Caco-2 (cell line): ENCODE measurements at regions not wholly inside any gene's neighbourhood (a gene's known extent, or its start where the extent isn't known, plus 50 kb on each side); places are given as distances from the start of the nearest gene placed in this dataset.

Experiments used
- BruUV-seq: library from RNA; stranded (reverse); fragments of 400-500 nt; replicated peaks from 2 replicates; lab custom pipeline; 2021; lab: Mats Ljungman, UMichigan
- CTCF ChIA-PET: fragments of 300-600 bp; sonication (Branson Sonifier 250); formaldehyde crosslinking; loops from one replicate; lab custom pipeline; 2022; ENCODE audit warnings: antibody characterized with exemption; lab: Charles Lee
- POLR2A ChIA-PET: fragments of 300-600 bp; sonication (Branson Sonifier 250); formaldehyde crosslinking; loops from one replicate; lab custom pipeline; 2022; ENCODE audit warnings: antibody characterized with exemption; lab: Charles Lee
- DNase-seq, 2 experiments: peaks; one replicate each; pipeline versions ENCODE4 v3.0.0 to v3.0.0-alpha.2; 2020 to 2022
- H3K27me3 ChIP-seq: replicated peaks from 2 replicates; pipeline ENCODE4 v1.6.0; 2011; ENCODE audit warnings: low read length; ENCODE audit not compliant: control insufficient read depth, insufficient read depth
- H3K36me3 ChIP-seq: 2 replicates; pipeline ENCODE4 v1.5.1; 2011; ENCODE audit warnings: low read length; ENCODE audit not compliant: control insufficient read depth, insufficient read depth
- H3K4me1 ChIP-seq: fragments of 250-450 bp; sonication (Bioruptor Pico); 2 replicates; pipeline ENCODE4 v1.5.1; 2020; ENCODE audit warnings: mild to moderate bottlenecking
- H3K4me3 ChIP-seq: 2 replicates; pipeline ENCODE4 v1.5.1; 2011; ENCODE audit warnings: low read depth, mild to moderate bottlenecking, control low read depth, low read length
- H3K9me3 ChIP-seq: fragments of 250-450 bp; sonication (Bioruptor Pico); 2 replicates; pipeline ENCODE4 v1.5.1; 2020; ENCODE audit warnings: mild to moderate bottlenecking, moderate library complexity
- H3K27ac Mint-ChIP-seq: one replicate; pipeline ENCODE4 v1.8.0; 2022; ENCODE audit warnings: mixed read lengths; ENCODE audit not compliant: unreplicated experiment
- H3K27me3 Mint-ChIP-seq: one replicate; pipeline ENCODE4 v1.8.0; 2022; ENCODE audit warnings: mixed read lengths; ENCODE audit not compliant: insufficient read depth, unreplicated experiment
- H3K36me3 Mint-ChIP-seq: one replicate; pipeline ENCODE4 v1.8.0; 2022; ENCODE audit warnings: mild to moderate bottlenecking, mixed read lengths; ENCODE audit not compliant: insufficient read depth, unreplicated experiment
- H3K4me1 Mint-ChIP-seq: one replicate; pipeline ENCODE4 v1.8.0; 2022; ENCODE audit warnings: low read depth, mixed read lengths; ENCODE audit not compliant: unreplicated experiment
- H3K4me3 Mint-ChIP-seq: one replicate; pipeline ENCODE4 v1.8.0; 2022; ENCODE audit warnings: mild to moderate bottlenecking, moderate library complexity, mixed read lengths; ENCODE audit not compliant: unreplicated experiment
- H3K9me3 Mint-ChIP-seq: one replicate; pipeline ENCODE4 v1.8.0; 2022; ENCODE audit warnings: mixed read lengths; ENCODE audit not compliant: unreplicated experiment
- CTCF ChIP-seq, 2 experiments: fragments of 200-600 bp in 1 of 2; IDR thresholded peaks; 1 replicate in 1 of 2; 2 replicates in 1 of 2; pipeline versions ENCODE4 v1.5.1 to v1.8.0; 2011 to 2022; ENCODE audit warnings: antibody characterized with exemption in 1 of 2, control low read depth in 1 of 2, inconsistent platforms in 1 of 2, low read depth in 1 of 2, low read length in 1 of 2, mild to moderate bottlenecking in 1 of 2, moderate library complexity in 1 of 2; ENCODE audit not compliant: insufficient read depth in 1 of 2, severe bottlenecking in 1 of 2, unreplicated experiment in 1 of 2
- intact Hi-C: fragments of 100-400 bp; cut with micrococcal nuclease; formaldehyde crosslinking; loops from one replicate; pipeline ENCODE4 v1.10.0; 2022; ENCODE audit not compliant: unreplicated experiment

GRCh38 chr1:47507881-47508701, 70.2 kb downstream of the FOXD2 start:
- Histone ChIP-seq H3K4me1 (peaks cover 15% of the 10 kb centered on the region; the same call in 1 of the 2 replicates), H3K9me3 (no peaks in the 10 kb centered on the region), H3K36me3 (no peaks in the 10 kb centered on the region), H3K27me3 (no peaks in the 10 kb centered on the region), H3K4me3 (peak overlapping the region; percentile 39)
- DNase-seq: peak; percentile 71 to 73
- Mint-ChIP-seq H3K4me1 (peaks cover 12% of the 10 kb centered on the region), H3K27ac (peak overlapping the region; percentile 39), H3K4me3 (peak overlapping the region; percentile 71), H3K27me3 (no peaks in the 10 kb centered on the region), H3K36me3 (no peaks in the 10 kb centered on the region), H3K9me3 (peaks cover 10% of the 10 kb centered on the region)
- intact Hi-C loops: loop anchor here (1.0 to 2.0 kb wide), 3 partner anchors 19 to 71 kb away; no protein-coding TSS in a partner anchor
- BruUV-seq: no TSS peak
- TF ChIP-seq CTCF (IDR thresholded peaks at IDR 0.05; ENCODE audit: insufficient read depth in 1 of 2, low read depth in 1 of 2, low read length in 1 of 2, severe bottlenecking in 1 of 2, unreplicated experiment in 1 of 2): no peak
- CTCF ChIA-PET: interaction anchor here (1.2 to 3.6 kb wide), 3 partner anchors 31 to 218 kb away, joined by 8 to 47 read pairs (median 10); partner anchors contain the start of gene FOXD2
- POLR2A ChIA-PET: interaction anchor here (0.5 to 1.5 kb wide), 5 partner anchors 30 to 525 kb away, joined by 3 to 17 read pairs (median 6); partner anchors contain the start of gene FOXD2

GRCh38 chr1:47508702-47509431, 71.0 kb downstream of the FOXD2 start:
- Mint-ChIP-seq H3K27ac (peak overlapping the region; percentile 39), H3K4me1 (peaks cover 7% of the 10 kb centered on the region), H3K4me3 (peak overlapping the region; percentile 71), H3K9me3 (peaks cover 12% of the 10 kb centered on the region), H3K36me3 (no peaks in the 10 kb centered on the region), H3K27me3 (no peaks in the 10 kb centered on the region)
- ChIA-PET CTCF (interaction anchor here (0.6 to 3.6 kb wide), 3 partner anchors 31 to 71 kb away, joined by 3 to 47 read pairs (median 7); partner anchors contain the start of gene FOXD2), POLR2A (interaction anchor here (0.7 kb wide), 3 partner anchors 31 to 526 kb away, joined by 4 to 7 read pairs (median 6); no protein-coding TSS in a partner anchor)
- Histone ChIP-seq H3K9me3 (no peaks in the 10 kb centered on the region), H3K4me1 (peaks cover 15% of the 10 kb centered on the region; the same call in 1 of the 2 replicates), H3K36me3 (no peaks in the 10 kb centered on the region), H3K4me3 (peak overlapping the region; percentile 39), H3K27me3 (no peaks in the 10 kb centered on the region)
- peak in 1 of 2 experiments; percentile 37 for DNase-seq
- intact Hi-C loops: loop anchor here (1.0 to 2.0 kb wide), 3 partner anchors 18 to 72 kb away; no protein-coding TSS in a partner anchor
- BruUV-seq: TSS peak; percentile 66
- TF ChIP-seq CTCF (IDR thresholded peaks at IDR 0.05; ENCODE audit: insufficient read depth in 1 of 2, low read depth in 1 of 2, low read length in 1 of 2, severe bottlenecking in 1 of 2, unreplicated experiment in 1 of 2): no peak
